KMS-11 (cell line): ENCODE measurements at regions not wholly inside any gene's neighbourhood (a gene's known extent, or its start where the extent isn't known, plus 50 kb on each side); places are given as distances from the start of the nearest gene placed in this dataset.

ENCODE experiments used
- H2AFZ ChIP-seq: fragments of 200-600 bp; sonication (generic); 2 replicates; pipeline ENCODE4 v1.6.1; 2016; ENCODE audit warnings: antibody characterized with exemption, mixed run types, low read depth
- H3K27ac ChIP-seq: fragments of 200-600 bp; sonication (generic); 2 replicates; pipeline ENCODE4 v1.6.1; 2016; ENCODE audit warnings: mild to moderate bottlenecking, mixed run types
- H3K27me3 ChIP-seq: fragments of 200-600 bp; sonication (generic); 2 replicates; pipeline ENCODE4 v1.6.1; 2017; ENCODE audit warnings: mild to moderate bottlenecking, low read depth, mixed run types, moderate library complexity; ENCODE audit not compliant: insufficient read depth
- H3K36me3 ChIP-seq: fragments of 200-600 bp; sonication (generic); 2 replicates; pipeline ENCODE4 v1.6.1; 2017; ENCODE audit warnings: mild to moderate bottlenecking, mixed run types; ENCODE audit not compliant: insufficient read depth
- H3K4me1 ChIP-seq: fragments of 200-600 bp; sonication (generic); 2 replicates; pipeline ENCODE4 v1.6.1; 2016; ENCODE audit warnings: mild to moderate bottlenecking, low read depth, mixed run types; ENCODE audit not compliant: poor library complexity, severe bottlenecking
- H3K4me2 ChIP-seq: fragments of 200-600 bp; sonication (generic); 2 replicates; pipeline ENCODE4 v1.7.0; 2016; ENCODE audit warnings: mild to moderate bottlenecking, mixed run types
- H3K4me3 ChIP-seq: fragments of 200-600 bp; sonication (generic); IDR thresholded peaks from 2 replicates; pipeline ENCODE4 v1.6.1; 2017; ENCODE audit warnings: low read depth, low read length, mixed read lengths; ENCODE audit not compliant: insufficient read depth
- H3K79me2 ChIP-seq: fragments of 200-600 bp; sonication (generic); 2 replicates; pipeline ENCODE4 v1.6.1; 2016; ENCODE audit warnings: low read depth, mixed run types; ENCODE audit not compliant: insufficient read depth
- H3K9ac ChIP-seq: fragments of 200-600 bp; sonication (generic); 2 replicates; pipeline ENCODE4 v1.6.1; 2016; ENCODE audit warnings: mild to moderate bottlenecking, mixed run types
- H4K20me1 ChIP-seq: fragments of 200-600 bp; sonication (generic); 2 replicates; pipeline ENCODE4 v1.6.1; 2016; ENCODE audit warnings: mild to moderate bottlenecking, mixed run types; ENCODE audit not compliant: insufficient read depth
- CTCF ChIP-seq: fragments of 200-600 bp; sonication (generic); conservative IDR thresholded peaks from 2 replicates; pipeline ENCODE4 v1.6.1; 2017; ENCODE audit warnings: low read depth, mild to moderate bottlenecking, antibody characterized with exemption, low read length, moderate library complexity, mixed read lengths

- H2AFZ ChIP-seq = no peak overlapping the region
- H3K9ac ChIP-seq = no peak overlapping the region
- H4K20me1 ChIP-seq = no peaks in the 10 kb centered on the region
- no peak overlapping the region for H3K27ac ChIP-seq
- H3K36me3 ChIP-seq = no peaks in the 10 kb centered on the region
- TF ChIP-seq CTCF = no peak
- no peak overlapping the region for H3K4me3 ChIP-seq
- H3K4me1 ChIP-seq = no peaks in the 10 kb centered on the region
- H3K4me2 ChIP-seq = no peak overlapping the region
- H3K27me3 ChIP-seq = no peaks in the 10 kb centered on the region
- H3K79me2 ChIP-seq = no peaks in the 10 kb centered on the region
Measured at GRCh38 chr13:89763005-89763404, 1584.5 kb upstream of the MIR17HG start.

- Histone ChIP-seq H3K4me1 (no peaks in the 10 kb centered on the region), H4K20me1 (no peaks in the 10 kb centered on the region), H2AFZ (no peak overlapping the region), H3K27me3 (no peaks in the 10 kb centered on the region), H3K27ac (no peak overlapping the region), H3K9ac (no peak overlapping the region), H3K4me2 (no peak overlapping the region), H3K36me3 (no peaks in the 10 kb centered on the region), H3K79me2 (no peaks in the 10 kb centered on the region), H3K4me3 (no peak overlapping the region)
- no peak for TF ChIP-seq CTCF
Measured at GRCh38 chr13:89783221-89783755, 1564.2 kb upstream of the MIR17HG start.

- Histone ChIP-seq H3K36me3 (no peaks in the 10 kb centered on the region), H3K4me2 (no peak overlapping the region), H3K4me3 (no peak overlapping the region), H3K9ac (no peak overlapping the region), H3K27ac (no peak overlapping the region), H4K20me1 (no peaks in the 10 kb centered on the region), H2AFZ (no peak overlapping the region), H3K27me3 (no peaks in the 10 kb centered on the region), H3K79me2 (no peaks in the 10 kb centered on the region), H3K4me1 (no peaks in the 10 kb centered on the region)
- no peak for TF ChIP-seq CTCF
Measured at GRCh38 chr13:89784161-89784809, 1563.2 kb upstream of the MIR17HG start.

- TF ChIP-seq CTCF = no peak
- Histone ChIP-seq H3K9ac (no peak overlapping the region), H3K27ac (no peak overlapping the region), H3K27me3 (no peaks in the 10 kb centered on the region), H3K4me3 (no peak overlapping the region), H3K36me3 (no peaks in the 10 kb centered on the region), H2AFZ (no peak overlapping the region), H3K4me2 (no peak overlapping the region), H3K4me1 (no peaks in the 10 kb centered on the region), H3K79me2 (no peaks in the 10 kb centered on the region), H4K20me1 (no peaks in the 10 kb centered on the region)
Measured at GRCh38 chr13:89786531-89786930, 1561.0 kb upstream of the MIR17HG start.
